ENCODE measurements at regions not wholly inside any gene's neighbourhood (a gene's known extent, or its start where the extent isn't known, plus 50 kb on each side); places are given as distances from the start of the nearest gene placed in this dataset.

- H3K27me3 Mint-ChIP-seq (ENCODE audit: low read depth): peaks cover 4% of the 10 kb centered on the region
- H3K36me3 Mint-ChIP-seq (ENCODE audit: low read depth): no peaks in the 10 kb centered on the region
- TF ChIP-seq CTCF (IDR thresholded peaks at IDR 0.05): no peak
- no peak overlapping the region for H3K4me3 Mint-ChIP-seq (ENCODE audit: unreplicated experiment)
- DNase-seq (ENCODE audit: low spot score): no peak
- no peak overlapping the region for H3K27ac Mint-ChIP-seq (ENCODE audit: unreplicated experiment)
- H3K9me3 Mint-ChIP-seq (ENCODE audit: low read depth): peaks cover 10% of the 10 kb centered on the region
- no peaks in the 10 kb centered on the region for H3K4me1 Mint-ChIP-seq (ENCODE audit: low read depth)
Measured at GRCh38 chr7:86301301-86301700, 342.4 kb upstream of the GRM3 start.

GRCh38 chr7:86295526-86295925 lies 348.2 kb upstream of the GRM3 start:
- TF ChIP-seq CTCF (IDR thresholded peaks at IDR 0.05): no peak
- H3K4me3 Mint-ChIP-seq (ENCODE audit: unreplicated experiment): no peak overlapping the region
- no peak for DNase-seq (ENCODE audit: low spot score)
- H3K36me3 Mint-ChIP-seq (ENCODE audit: low read depth): no peaks in the 10 kb centered on the region
- H3K4me1 Mint-ChIP-seq (ENCODE audit: low read depth): no peaks in the 10 kb centered on the region
- no peak overlapping the region for H3K27ac Mint-ChIP-seq (ENCODE audit: unreplicated experiment)
- peaks cover 11% of the 10 kb centered on the region for H3K27me3 Mint-ChIP-seq (ENCODE audit: low read depth)
- peaks cover 10% of the 10 kb centered on the region for H3K9me3 Mint-ChIP-seq (ENCODE audit: low read depth)

- Mint-ChIP-seq H3K27me3 (ENCODE audit: low read depth) (peaks cover 4% of the 10 kb centered on the region), H3K4me1 (ENCODE audit: low read depth) (no peaks in the 10 kb centered on the region)
Measured at GRCh38 chr7:86282014-86282682, 361.6 kb upstream of the GRM3 start.

GRCh38 chr7:86280150-86280549 lies 363.6 kb upstream of the GRM3 start:
- peaks cover 2% of the 10 kb centered on the region for H3K27me3 Mint-ChIP-seq (ENCODE audit: low read depth)
- H3K4me3 Mint-ChIP-seq (ENCODE audit: unreplicated experiment): no peak overlapping the region
- TF ChIP-seq CTCF (IDR thresholded peaks at IDR 0.05): no peak
- no peak overlapping the region for H3K27ac Mint-ChIP-seq (ENCODE audit: unreplicated experiment)
- DNase-seq (ENCODE audit: low spot score): no peak
- H3K4me1 Mint-ChIP-seq (ENCODE audit: low read depth): no peaks in the 10 kb centered on the region
- no peaks in the 10 kb centered on the region for H3K36me3 Mint-ChIP-seq (ENCODE audit: low read depth)
- peaks cover 10% of the 10 kb centered on the region for H3K9me3 Mint-ChIP-seq (ENCODE audit: low read depth)

More at GRCh38 chr7:86282014-86282682, 361.6 kb upstream of the GRM3 start:
- Mint-ChIP-seq H3K4me3 (ENCODE audit: unreplicated experiment) (no peak overlapping the region), H3K36me3 (ENCODE audit: low read depth) (no peaks in the 10 kb centered on the region), H3K9me3 (ENCODE audit: low read depth) (no peaks in the 10 kb centered on the region), H3K27ac (ENCODE audit: unreplicated experiment) (no peak overlapping the region)
- TF ChIP-seq CTCF (IDR thresholded peaks at IDR 0.05): no peak
- DNase-seq (ENCODE audit: low spot score): no peak

GRCh38 chr7:86262781-86263180 lies 380.9 kb upstream of the GRM3 start:
- H3K4me3 Mint-ChIP-seq (ENCODE audit: unreplicated experiment): no peak overlapping the region
- H3K4me1 Mint-ChIP-seq (ENCODE audit: low read depth): no peaks in the 10 kb centered on the region
- no peaks in the 10 kb centered on the region for H3K9me3 Mint-ChIP-seq (ENCODE audit: low read depth)
- H3K27me3 Mint-ChIP-seq (ENCODE audit: low read depth): peaks cover 4% of the 10 kb centered on the region
- no peak overlapping the region for H3K27ac Mint-ChIP-seq (ENCODE audit: unreplicated experiment)
- DNase-seq (ENCODE audit: low spot score): no peak
- H3K36me3 Mint-ChIP-seq (ENCODE audit: low read depth): no peaks in the 10 kb centered on the region
- no peak for TF ChIP-seq CTCF (IDR thresholded peaks at IDR 0.05)
